GM12878 (cell line): ENCODE measurements at regions not wholly inside any gene's neighbourhood (a gene's known extent, or its start where the extent isn't known, plus 50 kb on each side); places are given as distances from the start of the nearest gene placed in this dataset.

Source experiments
- ATAC-seq: fragments of 200-7000 bp; cut with Tn5 transposase; 3 replicates; pipeline ENCODE4 v1.9.1; 2020; ENCODE audit warnings: mild to moderate bottlenecking, moderate library complexity
- BruUV-seq: library from RNA; stranded (reverse); fragments of 400-500 nt; replicated peaks from 2 replicates; lab custom pipeline; 2021; lab: Mats Ljungman, UMichigan
- CTCF ChIA-PET: fragments of 300-600 bp; sonication (Branson Sonifier 250); formaldehyde crosslinking; extraction: SDS; loops from one replicate; lab custom pipeline; 2021; ENCODE audit warnings: inconsistent platforms; lab: Yijun Ruan, JAX
- POLR2A ChIA-PET: fragments of 350-600 bp; formaldehyde crosslinking; extraction: SDS; loops from one replicate; lab custom pipeline; 2021; ENCODE audit warnings: inconsistent platforms; lab: Charles Lee
- RAD21 ChIA-PET: fragments of 300-600 bp; sonication (Branson Sonifier 250); formaldehyde crosslinking; loops from one replicate; lab custom pipeline; 2023; ENCODE audit warnings: antibody characterized with exemption; ENCODE audit not compliant: unreplicated experiment; lab: Charles Lee
- SMC1A ChIA-PET: fragments of 300-600 bp; sonication (Branson Sonifier 250); formaldehyde crosslinking; loops from one replicate; lab custom pipeline; 2023; ENCODE audit not compliant: unreplicated experiment, uncharacterized antibody; lab: Charles Lee
- DNase-seq: peaks from one replicate; pipeline ENCODE4 v3.0.0-alpha.2; 2011; ENCODE audit warnings: low read depth, low spot score
- FAIRE-seq: peaks from 3 replicates; lab custom pipeline; 2011; peaks lifted over from hg19 to GRCh38; lab: Jason Lieb, UNC
- H2AFZ ChIP-seq: 2 replicates; pipeline ENCODE4 v1.6.0; 2011; ENCODE audit warnings: low read depth, low read length, control low read depth; ENCODE audit not compliant: control insufficient read depth
- H3K27ac ChIP-seq: 2 replicates; pipeline ENCODE4 v1.5.1; 2011; ENCODE audit warnings: control low read depth; ENCODE audit not compliant: control insufficient read depth, insufficient read depth
- H3K27me3 ChIP-seq, 2 experiments: replicated peaks in 1 of 2; 2 replicates each; pipeline versions ENCODE4 v1.6.0 to v1.6.1; 2011; ENCODE audit warnings: low read length in 1 of 2; ENCODE audit not compliant: control insufficient read depth in 2 of 2, insufficient read depth in 2 of 2
- H3K36me3 ChIP-seq, 2 experiments: 2 replicates each; pipeline ENCODE4 v1.5.1; 2011; ENCODE audit warnings: low read length in 1 of 2; ENCODE audit not compliant: control insufficient read depth in 2 of 2, insufficient read depth in 2 of 2
- H3K4me1 ChIP-seq: 2 replicates; pipeline ENCODE4 v1.6.1; 2011; ENCODE audit warnings: mild to moderate bottlenecking, low read length, moderate library complexity, mixed read lengths; ENCODE audit not compliant: control insufficient read depth, insufficient read depth
- H3K4me2 ChIP-seq: 2 replicates; pipeline ENCODE4 v1.6.0; 2011; ENCODE audit warnings: control low read depth; ENCODE audit not compliant: control insufficient read depth, insufficient read depth
- H3K4me3 ChIP-seq: fragments of 200-600 bp; sonication (generic); 2 replicates; pipeline ENCODE4 v1.5.1; 2016
- H3K79me2 ChIP-seq: 2 replicates; pipeline ENCODE4 v1.6.0; 2011; ENCODE audit warnings: low read length; ENCODE audit not compliant: control insufficient read depth, insufficient read depth
- H3K9ac ChIP-seq: 2 replicates; pipeline ENCODE4 v1.8.0; 2011; ENCODE audit warnings: low read length, control low read depth, mixed read lengths; ENCODE audit not compliant: control insufficient read depth, insufficient read depth
- H3K9me3 ChIP-seq: replicated peaks from 3 replicates; pipeline ENCODE4 v1.5.1; 2011; ENCODE audit warnings: mild to moderate bottlenecking, low read length; ENCODE audit not compliant: control insufficient read depth, insufficient read depth
- H4K20me1 ChIP-seq: 2 replicates; pipeline ENCODE4 v1.6.0; 2011; ENCODE audit not compliant: control insufficient read depth, insufficient read depth
- CBX3 ChIP-seq: fragments of 200-600 bp; sonication (generic); IDR thresholded peaks from 2 replicates; pipeline ENCODE4 v1.6.1; 2016; ENCODE audit warnings: low read depth, borderline replicate concordance
- CHD1 ChIP-seq: IDR thresholded peaks from 2 replicates; pipeline ENCODE4 v1.6.1; 2012; ENCODE audit warnings: low read depth, low read length, improper control_type of control experiment
- CREB1 ChIP-seq: IDR thresholded peaks from 2 replicates; pipeline ENCODE4 v1.6.1; 2012; ENCODE audit warnings: low read depth, mild to moderate bottlenecking, inconsistent platforms
- ESRRA ChIP-seq: IDR thresholded peaks from 2 replicates; pipeline ENCODE4 v1.6.1; 2012; ENCODE audit warnings: mild to moderate bottlenecking, low read length, improper control_type of control experiment
- ETV6 ChIP-seq, 2 experiments: fragments of 450-650 bp in 1 of 2; IDR thresholded peaks in 1 of 2; conservative IDR thresholded peaks in 1 of 2; 2 replicates each; pipeline ENCODE4 v1.6.1; 2014; ENCODE audit warnings: antibody characterized with exemption in 1 of 2, borderline replicate concordance in 1 of 2, low read depth in 1 of 2, mild to moderate bottlenecking in 1 of 2, moderate library complexity in 1 of 2
- GATAD2B ChIP-seq: fragments of 450-650 bp; conservative IDR thresholded peaks from 2 replicates; pipeline ENCODE4 v1.6.1; 2017; ENCODE audit warnings: low read depth, mild to moderate bottlenecking, moderate library complexity
- HDAC6 ChIP-seq: fragments of 200-600 bp; sonication (generic); IDR thresholded peaks from one replicate; pipeline ENCODE4 v1.8.0; 2017; ENCODE audit warnings: antibody characterized with exemption; ENCODE audit not compliant: unreplicated experiment
- IRF4 ChIP-seq: IDR thresholded peaks from 2 replicates; pipeline ENCODE4 v1.6.1; 2011; ENCODE audit warnings: low read depth, low read length
- MEF2A ChIP-seq: IDR thresholded peaks from 2 replicates; pipeline ENCODE4 v1.6.1; 2011; ENCODE audit warnings: low read depth, mild to moderate bottlenecking, low read length, moderate library complexity; ENCODE audit not compliant: insufficient read depth
- NBN ChIP-seq: fragments of 450-650 bp; IDR thresholded peaks from 2 replicates; pipeline ENCODE4 v1.6.1; 2016
- NFIC ChIP-seq: IDR thresholded peaks from 2 replicates; pipeline ENCODE4 v1.6.1; 2012; ENCODE audit warnings: low read depth, mild to moderate bottlenecking, inconsistent platforms, low read length, moderate library complexity
- NFYB ChIP-seq: IDR thresholded peaks from 2 replicates; pipeline ENCODE4 v1.6.1; 2011; ENCODE audit warnings: low read depth, mild to moderate bottlenecking, low read length, improper control_type of control experiment, moderate library complexity; ENCODE audit not compliant: insufficient read depth
- RELA ChIP-seq: fragments of 450-650 bp; IDR thresholded peaks from 2 replicates; pipeline ENCODE4 v1.8.0; 2014; ENCODE audit warnings: borderline replicate concordance; ENCODE audit not compliant: partially characterized antibody
- SIN3A ChIP-seq: IDR thresholded peaks from 2 replicates; pipeline ENCODE4 v1.6.1; 2012; ENCODE audit warnings: low read depth, low read length, improper control_type of control experiment
- SMARCA5 ChIP-seq: fragments of 450-650 bp; IDR thresholded peaks from 2 replicates; pipeline ENCODE4 v1.6.1; 2017; ENCODE audit warnings: mild to moderate bottlenecking
- SMC3 ChIP-seq: IDR thresholded peaks from 2 replicates; pipeline ENCODE4 v1.6.1; 2011; ENCODE audit warnings: low read length, improper control_type of control experiment, borderline replicate concordance
- SUZ12 ChIP-seq: fragments of 200-600 bp; sonication (generic); IDR thresholded peaks from one replicate; pipeline ENCODE4 v1.6.1; 2018; ENCODE audit warnings: antibody characterized with exemption, mild to moderate bottlenecking; ENCODE audit not compliant: unreplicated experiment
- WGBS: methylation state at CpG from one replicate; pipeline ENCODE4 v1.1.6; 2016; ENCODE audit warnings: low lambda C conversion rate; ENCODE audit not compliant: insufficient replicate concordance, insufficient coverage; ENCODE audit errors: missing lambda C conversion rate; 5-methylcytosine and 5-hydroxymethylcytosine counted together
- in situ Hi-C: fragments of 300-500 bp; cut with MboI; formaldehyde crosslinking; loops from 9 replicates; pipeline ENCODE4 v1.14.3; 2018; ENCODE audit warnings: mixed read lengths
- intact Hi-C: fragments of 100-400 bp; cut with micrococcal nuclease; formaldehyde crosslinking; loops from one replicate; pipeline ENCODE4 v1.14.2; 2022; ENCODE audit not compliant: unreplicated experiment
- TF ChIP-seq, protein P1 (sequence below): fragments of 450-650 bp; IDR thresholded peaks from 2 replicates; pipeline ENCODE4 v1.6.1; 2014; ENCODE audit warnings: mild to moderate bottlenecking
- TF ChIP-seq, protein P2 (sequence below): fragments of 450-650 bp; IDR thresholded peaks from 2 replicates; pipeline ENCODE4 v1.6.1; 2016; ENCODE audit warnings: mild to moderate bottlenecking

- no peaks in the 10 kb centered on the region for H3K27me3 ChIP-seq
- H3K27ac ChIP-seq: no peak overlapping the region
- ATAC-seq (no peak), DNase-seq (no peak), FAIRE-seq (no peak)
- intact Hi-C loops: no loop called here
- H3K4me3 ChIP-seq: no peak overlapping the region
- in situ Hi-C loops: no loop called here
- WGBS: 56% methylated on average over 5 of the region's 5 CpGs
- SMC1A ChIA-PET: interaction anchor here (1.0 kb wide), 1 partner anchor 9 kb away, joined by 3 read pairs; no protein-coding TSS in a partner anchor
- RAD21 ChIA-PET: no interaction called here
- CTCF ChIA-PET: no interaction called here
- no peak overlapping the region for H2AFZ ChIP-seq
- H3K4me2 ChIP-seq: no peak overlapping the region
- H3K9me3 ChIP-seq: no peaks in the 10 kb centered on the region
- no peaks in the 10 kb centered on the region for H4K20me1 ChIP-seq
- no peak overlapping the region for H3K9ac ChIP-seq
- POLR2A ChIA-PET: no interaction called here
- TF ChIP-seq ETV6 (conservative IDR thresholded peaks at IDR 0.05 in 1 of 2, IDR thresholded peaks at IDR 0.05 in 1 of 2; ENCODE audit: borderline replicate concordance in 1 of 2, low read depth in 1 of 2): no peak
- no peak for TF ChIP-seq CBX3
- no peak for TF ChIP-seq SUZ12
- TF ChIP-seq NFIC: no peak
- no peak for TF ChIP-seq RELA
- no peak for TF ChIP-seq CHD1
- no peak for TF ChIP-seq HDAC6
- TF ChIP-seq NBN: no peak
- no peak for TF ChIP-seq SMARCA5
- no peak for TF ChIP-seq SIN3A
- no peak for TF ChIP-seq CREB1
- TF ChIP-seq NFYB: no peak
- no peak for TF ChIP-seq ESRRA
- no peak for TF ChIP-seq IRF4
- TF ChIP-seq SMC3: no peak
- TF ChIP-seq GATAD2B: no peak
- TF ChIP-seq, protein P1, sequence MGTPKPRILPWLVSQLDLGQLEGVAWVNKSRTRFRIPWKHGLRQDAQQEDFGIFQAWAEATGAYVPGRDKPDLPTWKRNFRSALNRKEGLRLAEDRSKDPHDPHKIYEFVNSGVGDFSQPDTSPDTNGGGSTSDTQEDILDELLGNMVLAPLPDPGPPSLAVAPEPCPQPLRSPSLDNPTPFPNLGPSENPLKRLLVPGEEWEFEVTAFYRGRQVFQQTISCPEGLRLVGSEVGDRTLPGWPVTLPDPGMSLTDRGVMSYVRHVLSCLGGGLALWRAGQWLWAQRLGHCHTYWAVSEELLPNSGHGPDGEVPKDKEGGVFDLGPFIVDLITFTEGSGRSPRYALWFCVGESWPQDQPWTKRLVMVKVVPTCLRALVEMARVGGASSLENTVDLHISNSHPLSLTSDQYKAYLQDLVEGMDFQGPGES: no peak
- TF ChIP-seq MEF2A: no peak
- TF ChIP-seq, protein P2, sequence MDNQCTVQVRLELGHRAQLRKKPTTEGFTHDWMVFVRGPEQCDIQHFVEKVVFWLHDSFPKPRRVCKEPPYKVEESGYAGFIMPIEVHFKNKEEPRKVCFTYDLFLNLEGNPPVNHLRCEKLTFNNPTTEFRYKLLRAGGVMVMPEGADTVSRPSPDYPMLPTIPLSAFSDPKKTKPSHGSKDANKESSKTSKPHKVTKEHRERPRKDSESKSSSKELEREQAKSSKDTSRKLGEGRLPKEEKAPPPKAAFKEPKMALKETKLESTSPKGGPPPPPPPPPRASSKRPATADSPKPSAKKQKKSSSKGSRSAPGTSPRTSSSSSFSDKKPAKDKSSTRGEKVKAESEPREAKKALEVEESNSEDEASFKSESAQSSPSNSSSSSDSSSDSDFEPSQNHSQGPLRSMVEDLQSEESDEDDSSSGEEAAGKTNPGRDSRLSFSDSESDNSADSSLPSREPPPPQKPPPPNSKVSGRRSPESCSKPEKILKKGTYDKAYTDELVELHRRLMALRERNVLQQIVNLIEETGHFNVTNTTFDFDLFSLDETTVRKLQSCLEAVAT: no peak
- no TSS peak for BruUV-seq
- H3K4me1 ChIP-seq: no peaks in the 10 kb centered on the region
- no peaks in the 10 kb centered on the region for H3K79me2 ChIP-seq
- H3K36me3 ChIP-seq: no peaks in the 10 kb centered on the region
Observed at GRCh38 chr13:99829161-99829560, 142.4 kb downstream of the ZIC5 start.
